ENCODE measurements at regions not wholly inside any gene's neighbourhood (a gene's known extent, or its start where the extent isn't known, plus 50 kb on each side); places are given as distances from the start of the nearest gene placed in this dataset.

DNA sequence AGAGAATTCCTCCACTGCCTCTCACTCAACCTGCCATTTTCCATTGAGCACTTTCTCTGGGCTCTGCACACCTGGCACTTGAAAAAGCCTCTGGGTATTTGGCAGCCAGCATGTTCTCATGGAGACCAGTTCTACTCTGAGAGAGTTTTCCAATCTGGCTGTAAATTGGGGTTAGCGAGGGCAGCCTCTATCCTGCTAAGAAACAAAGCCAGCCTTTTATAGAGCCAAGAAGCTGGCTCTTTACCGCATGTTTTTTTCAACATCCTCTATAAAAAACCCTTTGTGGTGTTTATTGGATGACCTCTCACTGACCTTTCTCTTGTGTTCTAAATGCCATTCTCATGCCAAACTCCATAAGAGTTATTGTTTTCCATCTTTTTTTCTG lies 52.6 kb upstream of the RCBTB2 start:
- no peak for TF ChIP-seq SPI1 (IDR thresholded peaks at IDR 0.05; ENCODE audit: low read depth, low read length)
- no peak for TF ChIP-seq TAF1 (IDR thresholded peaks at IDR 0.05; ENCODE audit: low read depth, low read length)

Measured in GM12891 (cell line).